ENCODE measurements at regions not wholly inside any gene's neighbourhood (a gene's known extent, or its start where the extent isn't known, plus 50 kb on each side); places are given as distances from the start of the nearest gene placed in this dataset.
"Not testable (repeated sequence)": the region's sequence is repeated elsewhere in the genome, so short reads cannot be mapped to it uniquely, and the experiment has no call there.

- POLR2A ChIA-PET = no interaction called here
- TF ChIP-seq FOXS1 (CRISPR knock-in tag; IDR thresholded peaks at IDR 0.05) (no peak), PHF8 (IDR thresholded peaks at IDR 0.05; ENCODE audit: borderline replicate concordance, low read depth) (no peak), MAFK (IDR thresholded peaks at IDR 0.05; ENCODE audit: partially characterized antibody) (no peak), JUN (IDR thresholded peaks at IDR 0.05) (no peak), RAD21 (conservative IDR thresholded peaks at IDR 0.05 in 1 of 2, IDR thresholded peaks at IDR 0.05 in 1 of 2) (no peak), USF2 (IDR thresholded peaks at IDR 0.05) (no peak), ESRRA (IDR thresholded peaks at IDR 0.05; ENCODE audit: borderline replicate concordance, low read length) (no peak), TP53 (CRISPR knock-in tag; IDR thresholded peaks at IDR 0.05) (no peak), RCOR1 (IDR thresholded peaks at IDR 0.05; ENCODE audit: low read depth, low read length) (no peak), EP300 (IDR thresholded peaks at IDR 0.05) (no peak), ZSCAN20 (CRISPR knock-in tag; IDR thresholded peaks at IDR 0.05) (no peak), CEBPB (IDR thresholded peaks at IDR 0.05) (no peak), POLR2AphosphoS2 (conservative IDR thresholded peaks at IDR 0.05; ENCODE audit: low read length) (no peak), RFX5 (IDR thresholded peaks at IDR 0.05) (no peak), RNF2 (IDR thresholded peaks at IDR 0.05; ENCODE audit: borderline replicate concordance, low read depth) (no peak), GATA3 (IDR thresholded peaks at IDR 0.05; ENCODE audit: borderline replicate concordance) (no peak)
- no peaks in the 10 kb centered on the region for H3K4me1 ChIP-seq
- H3K4me3 ChIP-seq = no peak overlapping the region
- FAIRE-seq (no peak), DNase-seq (ENCODE audit: low read depth in 1 of 2, low spot score in 1 of 2) (no peak), ATAC-seq (no peak)
- no peaks in the 10 kb centered on the region for H3K9me3 ChIP-seq
- H3K4me2 ChIP-seq = no peak overlapping the region
- H3K27ac ChIP-seq = no peak overlapping the region
- CTCF ChIA-PET = interaction anchor here (0.8 kb wide), 1 partner anchor 16 kb away, joined by 3 read pairs; no protein-coding TSS in a partner anchor
- WGBS (ENCODE audit: missing lambda C conversion rate) = 0% methylated on average over 3 of the region's 3 CpGs
These were observed 122.0 kb upstream of the SKOR2 start for GRCh38 chr18:47373465-47373864.

- ChIA-PET CTCF (no interaction called here), POLR2A (no interaction called here)
- DNase-seq (ENCODE audit: low read depth in 1 of 2, low spot score in 1 of 2) = no peak
- no peak for ATAC-seq
- WGBS (ENCODE audit: missing lambda C conversion rate) = under 1% methylated on average over 2 of the region's 2 CpGs
- Histone ChIP-seq H3K4me1 (no peaks in the 10 kb centered on the region), H3K9me3 (no peaks in the 10 kb centered on the region), H3K4me2 (no peak overlapping the region), H3K27ac (no peak overlapping the region), H3K4me3 (no peak overlapping the region)
- no peak for FAIRE-seq
- no peak for TF ChIP-seq ATOH8 (CRISPR knock-in tag; IDR thresholded peaks at IDR 0.05; ENCODE audit: low read depth)
- TF ChIP-seq ZC3H11A (IDR thresholded peaks at IDR 0.05) = no peak
- TF ChIP-seq EP300 (IDR thresholded peaks at IDR 0.05) = no peak
- TF ChIP-seq POLR2A (IDR thresholded peaks at IDR 0.05; ENCODE audit: low read length) = no peak
- no peak for TF ChIP-seq MYC (IDR thresholded peaks at IDR 0.05; ENCODE audit: borderline replicate concordance, low read length)
- TF ChIP-seq GATA3 (IDR thresholded peaks at IDR 0.05; ENCODE audit: borderline replicate concordance) = no peak
These were observed 118.6 kb upstream of the SKOR2 start for GRCh38 chr18:47370052-47370451.

GRCh38 chr18:47354061-47354460 is 102.6 kb upstream of the SKOR2 start:
- CTCF ChIA-PET; POLR2A ChIA-PET; H3K27ac ChIP-seq; FAIRE-seq; H3K4me1 ChIP-seq; H3K4me3 ChIP-seq; ATAC-seq; DNase-seq (ENCODE audit: low read depth in 1 of 2, low spot score in 1 of 2); H3K9me3 ChIP-seq; H3K4me2 ChIP-seq: not testable (repeated sequence)
- 57% methylated on average over 8 of the region's 15 CpGs for WGBS (ENCODE audit: missing lambda C conversion rate)

GRCh38 chr18:47346016-47346415 is 94.6 kb upstream of the SKOR2 start:
- CTCF ChIA-PET = no interaction called here
- Histone ChIP-seq H3K27ac (no peak overlapping the region), H3K9me3 (no peaks in the 10 kb centered on the region), H3K4me2 (no peak overlapping the region), H3K4me3 (no peak overlapping the region), H3K4me1 (no peaks in the 10 kb centered on the region)
- 0% methylated on average over 1 of the region's 1 CpG for WGBS (ENCODE audit: missing lambda C conversion rate)
- no peak for TF ChIP-seq RARB (CRISPR knock-in tag; IDR thresholded peaks at IDR 0.05)
- no peak for TF ChIP-seq CEBPB (IDR thresholded peaks at IDR 0.05)
- TF ChIP-seq MAX (IDR thresholded peaks at IDR 0.05) = no peak
- POLR2A ChIA-PET = no interaction called here
- no peak for FAIRE-seq
- no peak for DNase-seq (ENCODE audit: low read depth in 1 of 2, low spot score in 1 of 2)
- ATAC-seq = no peak

Measured in A549 (cell line).